PFSK-1 (cell line): ENCODE measurements at regions not wholly inside any gene's neighbourhood (a gene's known extent, or its start where the extent isn't known, plus 50 kb on each side); places are given as distances from the start of the nearest gene placed in this dataset.

ENCODE experiments used
- TAF1 ChIP-seq: IDR thresholded peaks from 2 replicates; pipeline ENCODE4 v1.6.1; 2012; ENCODE audit warnings: low read length, control low read depth, borderline replicate concordance; ENCODE audit not compliant: insufficient read depth
- TF ChIP-seq, protein P1 (sequence below), 2 experiments: IDR thresholded peaks; 2 replicates each; pipeline versions ENCODE4 v1.6.1 to v1.8.0; 2011 to 2012; ENCODE audit warnings: low read depth in 2 of 2, low read length in 2 of 2, control low read depth in 1 of 2, inconsistent platforms in 1 of 2, mild to moderate bottlenecking in 1 of 2, moderate library complexity in 1 of 2; ENCODE audit not compliant: insufficient read depth in 1 of 2

- TF ChIP-seq, protein P1, sequence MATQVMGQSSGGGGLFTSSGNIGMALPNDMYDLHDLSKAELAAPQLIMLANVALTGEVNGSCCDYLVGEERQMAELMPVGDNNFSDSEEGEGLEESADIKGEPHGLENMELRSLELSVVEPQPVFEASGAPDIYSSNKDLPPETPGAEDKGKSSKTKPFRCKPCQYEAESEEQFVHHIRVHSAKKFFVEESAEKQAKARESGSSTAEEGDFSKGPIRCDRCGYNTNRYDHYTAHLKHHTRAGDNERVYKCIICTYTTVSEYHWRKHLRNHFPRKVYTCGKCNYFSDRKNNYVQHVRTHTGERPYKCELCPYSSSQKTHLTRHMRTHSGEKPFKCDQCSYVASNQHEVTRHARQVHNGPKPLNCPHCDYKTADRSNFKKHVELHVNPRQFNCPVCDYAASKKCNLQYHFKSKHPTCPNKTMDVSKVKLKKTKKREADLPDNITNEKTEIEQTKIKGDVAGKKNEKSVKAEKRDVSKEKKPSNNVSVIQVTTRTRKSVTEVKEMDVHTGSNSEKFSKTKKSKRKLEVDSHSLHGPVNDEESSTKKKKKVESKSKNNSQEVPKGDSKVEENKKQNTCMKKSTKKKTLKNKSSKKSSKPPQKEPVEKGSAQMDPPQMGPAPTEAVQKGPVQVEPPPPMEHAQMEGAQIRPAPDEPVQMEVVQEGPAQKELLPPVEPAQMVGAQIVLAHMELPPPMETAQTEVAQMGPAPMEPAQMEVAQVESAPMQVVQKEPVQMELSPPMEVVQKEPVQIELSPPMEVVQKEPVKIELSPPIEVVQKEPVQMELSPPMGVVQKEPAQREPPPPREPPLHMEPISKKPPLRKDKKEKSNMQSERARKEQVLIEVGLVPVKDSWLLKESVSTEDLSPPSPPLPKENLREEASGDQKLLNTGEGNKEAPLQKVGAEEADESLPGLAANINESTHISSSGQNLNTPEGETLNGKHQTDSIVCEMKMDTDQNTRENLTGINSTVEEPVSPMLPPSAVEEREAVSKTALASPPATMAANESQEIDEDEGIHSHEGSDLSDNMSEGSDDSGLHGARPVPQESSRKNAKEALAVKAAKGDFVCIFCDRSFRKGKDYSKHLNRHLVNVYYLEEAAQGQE (IDR thresholded peaks at IDR 0.05; ENCODE audit: insufficient read depth in 1 of 2, low read depth in 2 of 2, low read length in 2 of 2), result no peak
- no peak for TF ChIP-seq TAF1
Measured at GRCh38 chr9:116015855-116016254, 137.7 kb upstream of the PAPPA start.
